Neural cell (in vitro differentiated cells): ENCODE measurements at regions not wholly inside any gene's neighbourhood (a gene's known extent, or its start where the extent isn't known, plus 50 kb on each side); places are given as distances from the start of the nearest gene placed in this dataset.

Experiments
- TF ChIP-seq, protein P1 (sequence below): fragments of 450-650 bp; IDR thresholded peaks from 2 replicates; pipeline ENCODE4 v1.5.1; 2014; ENCODE audit warnings: antibody characterized with exemption, mild to moderate bottlenecking, moderate library complexity; ENCODE audit not compliant: poor library complexity, severe bottlenecking
- TF ChIP-seq, protein P2 (sequence below): IDR thresholded peaks from 2 replicates; pipeline ENCODE4 v1.6.1; 2012; ENCODE audit warnings: borderline replicate concordance

- TF ChIP-seq, protein P1, sequence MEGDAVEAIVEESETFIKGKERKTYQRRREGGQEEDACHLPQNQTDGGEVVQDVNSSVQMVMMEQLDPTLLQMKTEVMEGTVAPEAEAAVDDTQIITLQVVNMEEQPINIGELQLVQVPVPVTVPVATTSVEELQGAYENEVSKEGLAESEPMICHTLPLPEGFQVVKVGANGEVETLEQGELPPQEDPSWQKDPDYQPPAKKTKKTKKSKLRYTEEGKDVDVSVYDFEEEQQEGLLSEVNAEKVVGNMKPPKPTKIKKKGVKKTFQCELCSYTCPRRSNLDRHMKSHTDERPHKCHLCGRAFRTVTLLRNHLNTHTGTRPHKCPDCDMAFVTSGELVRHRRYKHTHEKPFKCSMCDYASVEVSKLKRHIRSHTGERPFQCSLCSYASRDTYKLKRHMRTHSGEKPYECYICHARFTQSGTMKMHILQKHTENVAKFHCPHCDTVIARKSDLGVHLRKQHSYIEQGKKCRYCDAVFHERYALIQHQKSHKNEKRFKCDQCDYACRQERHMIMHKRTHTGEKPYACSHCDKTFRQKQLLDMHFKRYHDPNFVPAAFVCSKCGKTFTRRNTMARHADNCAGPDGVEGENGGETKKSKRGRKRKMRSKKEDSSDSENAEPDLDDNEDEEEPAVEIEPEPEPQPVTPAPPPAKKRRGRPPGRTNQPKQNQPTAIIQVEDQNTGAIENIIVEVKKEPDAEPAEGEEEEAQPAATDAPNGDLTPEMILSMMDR = no peak
- TF ChIP-seq, protein P2, sequence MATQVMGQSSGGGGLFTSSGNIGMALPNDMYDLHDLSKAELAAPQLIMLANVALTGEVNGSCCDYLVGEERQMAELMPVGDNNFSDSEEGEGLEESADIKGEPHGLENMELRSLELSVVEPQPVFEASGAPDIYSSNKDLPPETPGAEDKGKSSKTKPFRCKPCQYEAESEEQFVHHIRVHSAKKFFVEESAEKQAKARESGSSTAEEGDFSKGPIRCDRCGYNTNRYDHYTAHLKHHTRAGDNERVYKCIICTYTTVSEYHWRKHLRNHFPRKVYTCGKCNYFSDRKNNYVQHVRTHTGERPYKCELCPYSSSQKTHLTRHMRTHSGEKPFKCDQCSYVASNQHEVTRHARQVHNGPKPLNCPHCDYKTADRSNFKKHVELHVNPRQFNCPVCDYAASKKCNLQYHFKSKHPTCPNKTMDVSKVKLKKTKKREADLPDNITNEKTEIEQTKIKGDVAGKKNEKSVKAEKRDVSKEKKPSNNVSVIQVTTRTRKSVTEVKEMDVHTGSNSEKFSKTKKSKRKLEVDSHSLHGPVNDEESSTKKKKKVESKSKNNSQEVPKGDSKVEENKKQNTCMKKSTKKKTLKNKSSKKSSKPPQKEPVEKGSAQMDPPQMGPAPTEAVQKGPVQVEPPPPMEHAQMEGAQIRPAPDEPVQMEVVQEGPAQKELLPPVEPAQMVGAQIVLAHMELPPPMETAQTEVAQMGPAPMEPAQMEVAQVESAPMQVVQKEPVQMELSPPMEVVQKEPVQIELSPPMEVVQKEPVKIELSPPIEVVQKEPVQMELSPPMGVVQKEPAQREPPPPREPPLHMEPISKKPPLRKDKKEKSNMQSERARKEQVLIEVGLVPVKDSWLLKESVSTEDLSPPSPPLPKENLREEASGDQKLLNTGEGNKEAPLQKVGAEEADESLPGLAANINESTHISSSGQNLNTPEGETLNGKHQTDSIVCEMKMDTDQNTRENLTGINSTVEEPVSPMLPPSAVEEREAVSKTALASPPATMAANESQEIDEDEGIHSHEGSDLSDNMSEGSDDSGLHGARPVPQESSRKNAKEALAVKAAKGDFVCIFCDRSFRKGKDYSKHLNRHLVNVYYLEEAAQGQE = no peak
Measured at GRCh38 chr10:25761937-25762336, 172.1 kb upstream of the MYO3A start.
